ENCODE measurements at regions not wholly inside any gene's neighbourhood (a gene's known extent, or its start where the extent isn't known, plus 50 kb on each side); places are given as distances from the start of the nearest gene placed in this dataset.

DNA sequence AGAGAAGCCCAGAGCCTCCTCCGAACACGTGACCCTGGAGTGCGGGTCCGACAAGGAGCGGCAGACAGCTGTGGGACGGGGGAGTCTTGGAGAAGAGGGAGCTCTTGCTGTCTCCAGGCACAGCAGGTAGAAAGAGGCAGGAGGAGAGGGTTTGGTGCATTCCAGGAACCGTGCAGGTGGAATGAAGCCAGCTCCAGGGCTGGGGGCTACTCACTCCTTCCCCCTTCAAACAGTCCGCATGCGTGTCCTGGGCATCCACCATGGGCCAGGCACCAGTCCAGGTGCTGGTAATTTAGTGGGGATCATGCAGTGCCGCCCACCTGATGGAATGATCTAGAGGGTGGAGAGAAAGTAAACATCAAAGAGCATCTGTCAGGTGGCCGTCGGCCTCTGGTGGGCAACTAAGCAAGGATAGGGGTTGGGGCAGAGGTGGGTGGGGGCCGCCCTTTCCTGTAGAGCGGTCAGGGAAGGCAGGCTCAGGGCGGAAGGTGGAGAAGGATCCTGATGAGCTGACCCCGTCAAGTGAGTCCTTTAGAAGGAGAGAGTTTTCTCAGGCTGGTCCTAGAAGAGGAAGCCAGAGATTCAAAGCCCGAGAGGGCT lies 850.0 kb downstream of the TBC1D22A start (continued):
- TF ChIP-seq, protein P1, sequence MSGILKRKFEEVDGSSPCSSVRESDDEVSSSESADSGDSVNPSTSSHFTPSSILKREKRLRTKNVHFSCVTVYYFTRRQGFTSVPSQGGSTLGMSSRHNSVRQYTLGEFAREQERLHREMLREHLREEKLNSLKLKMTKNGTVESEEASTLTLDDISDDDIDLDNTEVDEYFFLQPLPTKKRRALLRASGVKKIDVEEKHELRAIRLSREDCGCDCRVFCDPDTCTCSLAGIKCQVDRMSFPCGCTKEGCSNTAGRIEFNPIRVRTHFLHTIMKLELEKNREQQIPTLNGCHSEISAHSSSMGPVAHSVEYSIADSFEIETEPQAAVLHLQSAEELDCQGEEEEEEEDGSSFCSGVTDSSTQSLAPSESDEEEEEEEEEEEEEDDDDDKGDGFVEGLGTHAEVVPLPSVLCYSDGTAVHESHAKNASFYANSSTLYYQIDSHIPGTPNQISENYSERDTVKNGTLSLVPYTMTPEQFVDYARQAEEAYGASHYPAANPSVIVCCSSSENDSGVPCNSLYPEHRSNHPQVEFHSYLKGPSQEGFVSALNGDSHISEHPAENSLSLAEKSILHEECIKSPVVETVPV (CRISPR knock-in tag; IDR thresholded peaks at IDR 0.05) = no peak
- no peak for TF ChIP-seq OSR1 (CRISPR knock-in tag; IDR thresholded peaks at IDR 0.05)
- TF ChIP-seq ESRRG (CRISPR knock-in tag; IDR thresholded peaks at IDR 0.05) = no peak
- no peak for TF ChIP-seq TSHZ2 (CRISPR knock-in tag; IDR thresholded peaks at IDR 0.05)

DNA sequence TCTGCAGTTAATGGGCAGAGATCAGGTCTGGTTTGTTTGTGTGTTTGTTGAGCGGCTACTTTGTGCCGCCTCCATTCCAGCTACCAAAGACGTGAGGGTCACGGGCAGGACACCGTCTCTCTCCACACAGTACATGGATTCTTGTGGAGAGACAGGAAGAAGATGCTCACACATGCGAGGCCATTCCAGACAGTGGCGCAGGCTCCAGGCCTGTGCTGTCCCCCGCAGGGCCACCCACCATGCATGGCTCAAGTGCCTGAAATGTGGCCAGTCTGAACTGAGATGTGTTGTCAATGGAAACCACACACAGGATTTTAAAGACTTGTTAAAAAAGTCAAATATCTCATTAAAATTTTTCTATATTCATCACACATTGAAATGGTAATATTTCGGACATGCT lies 848.3 kb downstream of the TBC1D22A start:
- TF ChIP-seq, protein P2, sequence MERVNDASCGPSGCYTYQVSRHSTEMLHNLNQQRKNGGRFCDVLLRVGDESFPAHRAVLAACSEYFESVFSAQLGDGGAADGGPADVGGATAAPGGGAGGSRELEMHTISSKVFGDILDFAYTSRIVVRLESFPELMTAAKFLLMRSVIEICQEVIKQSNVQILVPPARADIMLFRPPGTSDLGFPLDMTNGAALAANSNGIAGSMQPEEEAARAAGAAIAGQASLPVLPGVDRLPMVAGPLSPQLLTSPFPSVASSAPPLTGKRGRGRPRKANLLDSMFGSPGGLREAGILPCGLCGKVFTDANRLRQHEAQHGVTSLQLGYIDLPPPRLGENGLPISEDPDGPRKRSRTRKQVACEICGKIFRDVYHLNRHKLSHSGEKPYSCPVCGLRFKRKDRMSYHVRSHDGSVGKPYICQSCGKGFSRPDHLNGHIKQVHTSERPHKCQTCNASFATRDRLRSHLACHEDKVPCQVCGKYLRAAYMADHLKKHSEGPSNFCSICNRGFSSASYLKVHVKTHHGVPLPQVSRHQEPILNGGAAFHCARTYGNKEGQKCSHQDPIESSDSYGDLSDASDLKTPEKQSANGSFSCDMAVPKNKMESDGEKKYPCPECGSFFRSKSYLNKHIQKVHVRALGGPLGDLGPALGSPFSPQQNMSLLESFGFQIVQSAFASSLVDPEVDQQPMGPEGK (CRISPR knock-in tag; IDR thresholded peaks at IDR 0.05; ENCODE audit: borderline replicate concordance) = no peak
- no peak for TF ChIP-seq TOX (CRISPR knock-in tag; IDR thresholded peaks at IDR 0.05; ENCODE audit: borderline replicate concordance)
- no peak for TF ChIP-seq OSR1 (CRISPR knock-in tag; IDR thresholded peaks at IDR 0.05)
- TF ChIP-seq ISL1 (CRISPR knock-in tag; IDR thresholded peaks at IDR 0.05) = no peak
- TF ChIP-seq, protein P1 (CRISPR knock-in tag; IDR thresholded peaks at IDR 0.05) = no peak
- no peak for TF ChIP-seq ESRRG (CRISPR knock-in tag; IDR thresholded peaks at IDR 0.05)
- no peak for TF ChIP-seq PPARA (CRISPR knock-in tag; IDR thresholded peaks at IDR 0.05; ENCODE audit: borderline replicate concordance)
- no peak for TF ChIP-seq BACH2 (CRISPR knock-in tag; IDR thresholded peaks at IDR 0.05; ENCODE audit: borderline replicate concordance)
- TF ChIP-seq ARNTL (CRISPR knock-in tag; IDR thresholded peaks at IDR 0.05; ENCODE audit: borderline replicate concordance, low read depth) = no peak
- TF ChIP-seq ZNF70 (CRISPR knock-in tag; IDR thresholded peaks at IDR 0.05) = no peak
- TF ChIP-seq ZNF565 (CRISPR knock-in tag; conservative IDR thresholded peaks at IDR 0.05; ENCODE audit: low read depth) = no peak
- TF ChIP-seq SNAI2 (CRISPR knock-in tag; IDR thresholded peaks at IDR 0.05) = no peak
- no peak for ATAC-seq

- no peak for TF ChIP-seq ISL1 (CRISPR knock-in tag; IDR thresholded peaks at IDR 0.05)
- no peak for TF ChIP-seq CSDC2 (CRISPR knock-in tag; IDR thresholded peaks at IDR 0.05)
- TF ChIP-seq TOX (CRISPR knock-in tag; IDR thresholded peaks at IDR 0.05; ENCODE audit: borderline replicate concordance) = no peak
- no peak for TF ChIP-seq OSR1 (CRISPR knock-in tag; IDR thresholded peaks at IDR 0.05)
- ATAC-seq = no peak
These were observed 847.8 kb downstream of the TBC1D22A start for GRCh38 chr22:47610281-47610680.

DNA sequence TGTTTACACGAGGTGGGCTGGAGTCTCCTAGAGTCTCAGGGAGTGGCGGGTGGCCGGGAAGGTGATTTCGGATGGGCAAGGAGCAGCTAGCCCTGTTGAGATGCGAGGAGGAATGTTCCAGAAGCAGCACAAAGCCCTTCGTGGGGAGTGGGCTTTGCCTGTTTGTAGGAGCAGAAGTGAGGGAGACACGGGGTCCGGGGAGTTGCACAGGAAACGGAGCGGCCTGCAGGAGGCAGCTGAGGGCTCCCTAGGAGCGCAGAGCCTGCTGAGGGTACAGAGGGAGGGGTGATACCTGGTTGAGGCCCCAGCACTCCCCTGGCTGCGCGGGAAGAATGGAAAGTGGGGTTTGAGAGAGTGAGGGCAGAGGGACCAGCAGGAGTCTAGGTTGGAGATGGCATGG lies 847.2 kb downstream of the TBC1D22A start:
- TF ChIP-seq TOX (CRISPR knock-in tag; IDR thresholded peaks at IDR 0.05; ENCODE audit: borderline replicate concordance) = no peak
- no peak for TF ChIP-seq ARNTL (CRISPR knock-in tag; IDR thresholded peaks at IDR 0.05; ENCODE audit: borderline replicate concordance, low read depth)
- TF ChIP-seq ZNF565 (CRISPR knock-in tag; conservative IDR thresholded peaks at IDR 0.05; ENCODE audit: low read depth) = no peak
- TF ChIP-seq ZFP3 (CRISPR knock-in tag; IDR thresholded peaks at IDR 0.05) = no peak
- TF ChIP-seq OSR1 (CRISPR knock-in tag; IDR thresholded peaks at IDR 0.05) = no peak
- no peak for TF ChIP-seq ZNF8 (CRISPR knock-in tag; IDR thresholded peaks at IDR 0.05)
- no peak for TF ChIP-seq POU6F1 (CRISPR knock-in tag; IDR thresholded peaks at IDR 0.05; ENCODE audit: borderline replicate concordance, low read depth)
- no peak for TF ChIP-seq ZNF70 (CRISPR knock-in tag; IDR thresholded peaks at IDR 0.05)
- TF ChIP-seq PPARA (CRISPR knock-in tag; IDR thresholded peaks at IDR 0.05; ENCODE audit: borderline replicate concordance) = no peak
- TF ChIP-seq, protein P2 (CRISPR knock-in tag; IDR thresholded peaks at IDR 0.05; ENCODE audit: borderline replicate concordance) = no peak
- no peak for ATAC-seq

Measured in SK-N-SH treated with all-trans-retinoic acid at 6 μM for 48 hours (cell line).